H1 (cell line): ENCODE measurements at regions not wholly inside any gene's neighbourhood (a gene's known extent, or its start where the extent isn't known, plus 50 kb on each side); places are given as distances from the start of the nearest gene placed in this dataset.

Experiments used
- CTCF ChIA-PET: fragments of 300-600 bp; sonication (Branson Sonifier 250); formaldehyde crosslinking; loops from one replicate; lab custom pipeline; 2021; ENCODE audit not compliant: partially characterized antibody; lab: Charles Lee
- POLR2A ChIA-PET: fragments of 300-600 bp; sonication (Branson Sonifier 250); formaldehyde crosslinking; loops from one replicate; lab custom pipeline; 2021; ENCODE audit warnings: inconsistent platforms; ENCODE audit not compliant: partially characterized antibody; lab: Charles Lee
- DNase-seq, 2 experiments: peaks; one replicate each; pipeline versions ENCODE4 v3.0.0 to v3.0.0-alpha.2; 2010 to 2022; ENCODE audit warnings: low spot score in 2 of 2, low read depth in 1 of 2, mixed read lengths in 1 of 2
- FAIRE-seq: peaks from 2 replicates; lab custom pipeline; 2011; peaks lifted over from hg19 to GRCh38; lab: Jason Lieb, UNC
- H2AFZ ChIP-seq: 2 replicates; pipeline ENCODE4 v1.8.1; 2012; ENCODE audit warnings: low read length, inconsistent platforms
- H2AK5ac ChIP-seq: 2 replicates; pipeline ENCODE4 v1.6.1; 2013; ENCODE audit warnings: low read depth, low read length
- H2BK120ac ChIP-seq: replicated peaks from 2 replicates; pipeline ENCODE3; 2013; ENCODE audit warnings: low read depth, low read length, inconsistent platforms
- H2BK12ac ChIP-seq: 2 replicates; pipeline ENCODE4 v1.6.1; 2013; ENCODE audit warnings: low read depth, low read length
- H2BK15ac ChIP-seq: 2 replicates; pipeline ENCODE4 v1.6.1; 2013; ENCODE audit warnings: low read length
- H2BK20ac ChIP-seq: 2 replicates; pipeline ENCODE4 v1.6.1; 2013; ENCODE audit warnings: low read length
- H2BK5ac ChIP-seq: 2 replicates; pipeline ENCODE4 v1.6.1; 2013; ENCODE audit warnings: low read depth, low read length
- H3K14ac ChIP-seq: 2 replicates; pipeline ENCODE4 v1.6.1; 2013; ENCODE audit warnings: inconsistent platforms; ENCODE audit not compliant: insufficient read length
- H3K18ac ChIP-seq: 2 replicates; pipeline ENCODE4 v1.6.1; 2013; ENCODE audit warnings: low read length; ENCODE audit errors: extremely low read depth
- H3K23ac ChIP-seq: 2 replicates; pipeline ENCODE4 v1.6.1; 2013; ENCODE audit warnings: inconsistent platforms; ENCODE audit not compliant: insufficient read length
- H3K23me2 ChIP-seq: 2 replicates; pipeline ENCODE4 v1.6.1; 2013; ENCODE audit warnings: low read depth, low read length
- H3K27ac ChIP-seq: 2 replicates; pipeline ENCODE4 v1.6.1; 2011; ENCODE audit warnings: low read depth, low read length, inconsistent platforms
- H3K27me3 ChIP-seq, 4 experiments: replicated peaks in 1 of 4; 1 replicate in 1 of 4; 2 replicates in 3 of 4; pipeline versions ENCODE4 v1.6.1 to v1.8.1; 2011 to 2013; ENCODE audit warnings: low read length in 3 of 4, mild to moderate bottlenecking in 3 of 4, inconsistent platforms in 2 of 4, mixed read lengths in 2 of 4, moderate library complexity in 1 of 4; ENCODE audit not compliant: control insufficient read depth in 3 of 4, insufficient read depth in 3 of 4; ENCODE audit errors: extremely low read depth in 1 of 4
- H3K36me3 ChIP-seq, 4 experiments: 2 replicates each; pipeline versions ENCODE4 v1.6.1 to v1.8.1; 2011 to 2013; ENCODE audit warnings: mild to moderate bottlenecking in 4 of 4, low read length in 3 of 4, moderate library complexity in 2 of 4, control low read depth in 1 of 4, inconsistent platforms in 1 of 4; ENCODE audit not compliant: insufficient read depth in 4 of 4, control insufficient read depth in 2 of 4
- H3K4ac ChIP-seq: replicated peaks from 2 replicates; pipeline ENCODE3; 2013; ENCODE audit warnings: low read length, low read depth, mixed read lengths, inconsistent platforms; ENCODE audit not compliant: insufficient read length
- H3K4me1 ChIP-seq, 4 experiments: replicated peaks in 1 of 4; 1 replicate in 1 of 4; 2 replicates in 3 of 4; pipeline versions ENCODE4 v1.6.1 to v1.8.1; 2011 to 2013; ENCODE audit warnings: low read length in 3 of 4, inconsistent platforms in 2 of 4, mixed read lengths in 1 of 4; ENCODE audit not compliant: insufficient read depth in 4 of 4, control insufficient read depth in 3 of 4
- H3K4me2 ChIP-seq, 2 experiments: 2 replicates each; pipeline versions ENCODE4 v1.6.1 to v1.8.1; 2011 to 2013; ENCODE audit warnings: low read depth in 2 of 2, low read length in 2 of 2, control low read depth in 1 of 2, inconsistent platforms in 1 of 2, mild to moderate bottlenecking in 1 of 2; ENCODE audit not compliant: insufficient read depth in 1 of 2
- H3K4me3 ChIP-seq, 4 experiments: fragments of 200-600, 300-600 bp in 1 of 4; sonication (generic), shearing (Covaris generic), sonication (Bioruptor Twin) in 1 of 4; 2 replicates each; pipeline versions ENCODE4 v1.5.1 to v1.8.1; 2011 to 2016; ENCODE audit warnings: low read length in 4 of 4, low read depth in 3 of 4, control low read depth in 2 of 4, inconsistent platforms in 2 of 4, mild to moderate bottlenecking in 2 of 4, mixed read lengths in 1 of 4, moderate library complexity in 1 of 4; ENCODE audit not compliant: insufficient read depth in 2 of 4; ENCODE audit errors: extremely low read depth in 1 of 4
- H3K56ac ChIP-seq: replicated peaks from 2 replicates; pipeline ENCODE3; 2013; ENCODE audit warnings: low read depth, mild to moderate bottlenecking, mixed read lengths, low read length, inconsistent platforms; ENCODE audit not compliant: insufficient read length
- H3K79me1 ChIP-seq: 2 replicates; pipeline ENCODE4 v1.6.1; 2013; ENCODE audit warnings: low read depth, low read length, control low read depth
- H3K79me2 ChIP-seq, 2 experiments: 2 replicates each; pipeline versions ENCODE4 v1.6.1 to v1.8.1; 2012 to 2013; ENCODE audit warnings: low read length in 2 of 2, mild to moderate bottlenecking in 2 of 2, inconsistent platforms in 1 of 2; ENCODE audit not compliant: insufficient read depth in 2 of 2, control insufficient read depth in 1 of 2
- H3K9ac ChIP-seq, 4 experiments: replicated peaks in 1 of 4; 1 replicate in 1 of 4; 2 replicates in 3 of 4; pipeline versions ENCODE4 v1.6.1 to v1.8.1; 2011 to 2013; ENCODE audit warnings: low read depth in 3 of 4, low read length in 3 of 4, control low read depth in 2 of 4, mild to moderate bottlenecking in 2 of 4, moderate library complexity in 2 of 4, inconsistent platforms in 1 of 4; ENCODE audit errors: extremely low read depth in 1 of 4
- H3K9me3 ChIP-seq, 2 experiments: 2 replicates each; pipeline versions ENCODE4 v1.6.1 to v1.8.1; 2012 to 2013; ENCODE audit warnings: mild to moderate bottlenecking in 2 of 2, moderate library complexity in 2 of 2, control low read depth in 1 of 2, inconsistent platforms in 1 of 2, low read depth in 1 of 2, low read length in 1 of 2, mixed read lengths in 1 of 2; ENCODE audit not compliant: insufficient read depth in 2 of 2
- H4K20me1 ChIP-seq, 2 experiments: replicated peaks in 1 of 2; 2 replicates each; pipeline versions ENCODE3 to v1.8.1; 2011 to 2013; ENCODE audit warnings: inconsistent platforms in 2 of 2, low read length in 2 of 2, mild to moderate bottlenecking in 1 of 2; ENCODE audit not compliant: insufficient read depth in 2 of 2, control insufficient read depth in 1 of 2
- H4K5ac ChIP-seq: 2 replicates; pipeline ENCODE4 v1.6.1; 2013; ENCODE audit warnings: low read length, low read depth, mixed read lengths, inconsistent platforms; ENCODE audit not compliant: insufficient read length
- H4K8ac ChIP-seq: 2 replicates; pipeline ENCODE4 v1.8.0; 2013; ENCODE audit warnings: mild to moderate bottlenecking, moderate library complexity, low read length, inconsistent platforms; ENCODE audit not compliant: insufficient read depth; ENCODE audit errors: extremely low read depth
- H4K91ac ChIP-seq: replicated peaks from 2 replicates; pipeline ENCODE3; 2013; ENCODE audit warnings: low read length, mixed read lengths, inconsistent platforms; ENCODE audit not compliant: insufficient read length
- BACH1 ChIP-seq: IDR thresholded peaks from 2 replicates; pipeline ENCODE4 v1.6.1; 2012; ENCODE audit warnings: low read length, improper control_type of control experiment
- CEBPB ChIP-seq: IDR thresholded peaks from 2 replicates; pipeline ENCODE4 v1.6.1; 2012; ENCODE audit warnings: low read depth, low read length
- CTBP2 ChIP-seq: IDR thresholded peaks from 2 replicates; pipeline ENCODE4 v1.7.0; 2011; ENCODE audit warnings: borderline replicate concordance, mild to moderate bottlenecking, moderate library complexity, mixed read lengths, low read length; ENCODE audit not compliant: insufficient read depth, insufficient read length
- HDAC6 ChIP-seq: IDR thresholded peaks from one replicate; pipeline ENCODE4 v1.7.1; 2012; ENCODE audit warnings: low read depth, mild to moderate bottlenecking, inconsistent platforms, low read length, moderate library complexity
- JUN ChIP-seq: IDR thresholded peaks from 2 replicates; pipeline ENCODE4 v1.6.1; 2011; ENCODE audit warnings: low read depth, mild to moderate bottlenecking, improper control_type of control experiment, low read length
- KDM1A ChIP-seq: fragments of 200-600, 300-600 bp; sonication (generic); IDR thresholded peaks from 2 replicates; pipeline ENCODE4 v1.7.1; 2016; ENCODE audit warnings: mild to moderate bottlenecking, low read length, borderline replicate concordance
- POLR2A ChIP-seq, 2 experiments: IDR thresholded peaks; 1 replicate in 1 of 2; 2 replicates in 1 of 2; pipeline ENCODE4 v1.6.1; 2011; ENCODE audit warnings: low read depth in 2 of 2, low read length in 2 of 2, mild to moderate bottlenecking in 2 of 2; ENCODE audit errors: control extremely low read depth in 1 of 2
- RAD21 ChIP-seq, 2 experiments: IDR thresholded peaks in 1 of 2; conservative IDR thresholded peaks in 1 of 2; 2 replicates each; pipeline ENCODE4 v1.6.1; 2011; ENCODE audit warnings: low read depth in 2 of 2, low read length in 2 of 2, improper control_type of control experiment in 1 of 2, inconsistent platforms in 1 of 2, mild to moderate bottlenecking in 1 of 2, moderate library complexity in 1 of 2
- RXRA ChIP-seq: IDR thresholded peaks from 2 replicates; pipeline ENCODE4 v1.6.1; 2011; ENCODE audit warnings: low read depth, mild to moderate bottlenecking, low read length, moderate library complexity; ENCODE audit not compliant: insufficient read depth
- SUZ12 ChIP-seq: fragments of 200-600 bp; sonication (generic); IDR thresholded peaks from 2 replicates; pipeline ENCODE4 v1.6.1; 2012; ENCODE audit warnings: mild to moderate bottlenecking, inconsistent platforms, low read length, moderate library complexity, mixed read lengths
- ZNF274 ChIP-seq: IDR thresholded peaks from 2 replicates; pipeline ENCODE4 v1.7.0; 2012; ENCODE audit warnings: low read length, borderline replicate concordance; ENCODE audit errors: extremely low read depth
- WGBS, 2 experiments: shearing (Covaris generic) in 1 of 2; methylation state at CpG; one replicate each; pipeline versions ENCODE4 v1.1.6 to v1.1.7; 2013 to 2015; ENCODE audit warnings: low lambda C conversion rate in 2 of 2, mixed read lengths in 2 of 2, inconsistent platforms in 1 of 2, low coverage in 1 of 2, missing lambda C conversion rate in 1 of 2; ENCODE audit not compliant: insufficient replicate concordance in 2 of 2, insufficient coverage in 1 of 2, insufficient read length in 1 of 2; ENCODE audit errors: extremely low coverage in 1 of 2, missing lambda C conversion rate in 1 of 2; 5-methylcytosine and 5-hydroxymethylcytosine counted together
- TF ChIP-seq, protein P1 (sequence below): IDR thresholded peaks from 2 replicates; pipeline ENCODE4 v1.6.1; 2011; ENCODE audit warnings: low read depth, mild to moderate bottlenecking, low read length; ENCODE audit not compliant: insufficient read depth

DNA sequence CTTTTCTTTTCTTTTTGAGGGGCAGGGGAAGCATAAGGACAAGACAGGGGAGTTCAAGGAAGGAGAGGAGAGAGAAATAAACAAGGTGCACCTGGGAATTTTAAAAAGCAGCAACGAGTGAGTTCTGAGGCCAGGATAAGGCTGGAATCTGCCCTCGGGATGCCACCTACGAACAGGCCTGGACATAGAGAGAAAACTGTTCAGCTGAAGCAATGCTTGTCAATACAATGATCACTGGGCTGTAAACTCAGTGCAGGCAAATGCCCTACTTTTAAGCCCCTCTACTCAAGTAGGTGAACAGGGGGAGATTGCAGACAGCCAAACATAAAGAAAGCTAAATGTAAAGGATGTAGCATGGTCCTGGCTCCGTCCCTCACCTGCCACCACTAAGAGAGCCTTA is 330.5 kb downstream of the ETAA1 start:
- Histone ChIP-seq H3K18ac (no peak overlapping the region), H3K9me3 (no peaks in the 10 kb centered on the region), H3K4me2 (no peak overlapping the region), H2AFZ (no peak overlapping the region), H4K20me1 (no peaks in the 10 kb centered on the region), H3K79me1 (no peaks in the 10 kb centered on the region), H2BK15ac (no peak overlapping the region), H3K36me3 (no peaks in the 10 kb centered on the region), H2AK5ac (no peak overlapping the region), H3K4ac (no peak overlapping the region), H3K27me3 (no peaks in the 10 kb centered on the region), H3K23me2 (no peaks in the 10 kb centered on the region), H2BK20ac (no peak overlapping the region), H3K27ac (no peak overlapping the region), H3K14ac (no peak overlapping the region), H2BK12ac (no peak overlapping the region), H3K56ac (no peak overlapping the region), H3K4me3 (no peak overlapping the region), H4K91ac (no peak overlapping the region), H2BK120ac (no peak overlapping the region), H3K79me2 (no peaks in the 10 kb centered on the region), H3K9ac (no peak overlapping the region), H2BK5ac (no peak overlapping the region), H3K4me1 (no peaks in the 10 kb centered on the region), H4K8ac (no peak overlapping the region), H4K5ac (no peak overlapping the region), H3K23ac (no peak overlapping the region)
- CTCF ChIA-PET: interaction anchor here (1.2 to 2.1 kb wide), 4 partner anchors 77 to 303 kb away, joined by 3 to 9 read pairs (median 6); no protein-coding TSS in a partner anchor
- no peak for FAIRE-seq
- WGBS, 2 experiments: 91% methylated on average over 4 of the region's 4 CpGs; no CpG with 5 or more reads in 1 of the 2 experiments
- POLR2A ChIA-PET: interaction anchor here (0.6 kb wide), 1 partner anchor 1574 kb away, joined by 3 read pairs; no protein-coding TSS in a partner anchor
- DNase-seq: no peak
- TF ChIP-seq RAD21 (IDR thresholded peaks at IDR 0.05 in 1 of 2, conservative IDR thresholded peaks at IDR 0.05 in 1 of 2; ENCODE audit: low read depth in 2 of 2, low read length in 2 of 2) (no peak), JUN (no peak), CTBP2 (no peak), CEBPB (no peak), HDAC6 (no peak), RXRA (no peak), KDM1A (no peak), ZNF274 (no peak), POLR2A (IDR thresholded peaks at IDR 0.05; ENCODE audit: control extremely low read depth in 1 of 2, low read depth in 2 of 2, low read length in 2 of 2) (no peak), BACH1 (no peak), SUZ12 (no peak)
- TF ChIP-seq, protein P1, sequence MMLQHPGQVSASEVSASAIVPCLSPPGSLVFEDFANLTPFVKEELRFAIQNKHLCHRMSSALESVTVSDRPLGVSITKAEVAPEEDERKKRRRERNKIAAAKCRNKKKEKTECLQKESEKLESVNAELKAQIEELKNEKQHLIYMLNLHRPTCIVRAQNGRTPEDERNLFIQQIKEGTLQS: no peak
